GM12864 (cell line): ENCODE measurements at regions not wholly inside any gene's neighbourhood (a gene's known extent, or its start where the extent isn't known, plus 50 kb on each side); places are given as distances from the start of the nearest gene placed in this dataset.
"Not testable (repeated sequence)": the region's sequence is repeated elsewhere in the genome, so short reads cannot be mapped to it uniquely, and the experiment has no call there.

ENCODE experiments used
- DNase-seq: peaks from one replicate; pipeline ENCODE4 v3.0.0-alpha.2; 2011; ENCODE audit warnings: low read depth
- H3K4me3 ChIP-seq: 2 replicates; pipeline ENCODE4 v1.5.1; 2011; ENCODE audit warnings: mild to moderate bottlenecking, low read depth, low read length, control low read depth
- CTCF ChIP-seq: IDR thresholded peaks from 2 replicates; pipeline ENCODE4 v1.5.1; 2011; ENCODE audit warnings: low read depth, mild to moderate bottlenecking, moderate library complexity, low read length, control low read depth, inconsistent platforms; ENCODE audit errors: missing control alignments

- H3K4me3 ChIP-seq, result no peak overlapping the region
- DNase-seq, result no peak
- TF ChIP-seq CTCF, result no peak
Observed at GRCh38 chr2:149765003-149765402, 177.4 kb upstream of the MMADHC start.

GRCh38 chr2:149763358-149763757 lies 175.8 kb upstream of the MMADHC start:
- no peak for TF ChIP-seq CTCF
- no peak overlapping the region for H3K4me3 ChIP-seq
- DNase-seq, result no peak

GRCh38 chr2:149761611-149762010 lies 174.0 kb upstream of the MMADHC start:
- DNase-seq, result no peak
- no peak for TF ChIP-seq CTCF
- H3K4me3 ChIP-seq, result no peak overlapping the region

GRCh38 chr2:149759382-149759781 lies 171.8 kb upstream of the MMADHC start:
- not testable (repeated sequence) for H3K4me3 ChIP-seq, DNase-seq

- H3K4me3 ChIP-seq, DNase-seq: not testable (repeated sequence)
Observed at GRCh38 chr2:149754722-149755121, 167.1 kb upstream of the MMADHC start.

GRCh38 chr2:149747456-149747855 lies 159.9 kb upstream of the MMADHC start:
- no peak overlapping the region for H3K4me3 ChIP-seq
- no peak for DNase-seq
- no peak for TF ChIP-seq CTCF

- no peak for TF ChIP-seq CTCF
- H3K4me3 ChIP-seq, result no peak overlapping the region
- DNase-seq, result no peak
Observed at GRCh38 chr2:149745396-149746230, 158.0 kb upstream of the MMADHC start.

- DNase-seq, result no peak
- H3K4me3 ChIP-seq, result no peak overlapping the region
- no peak for TF ChIP-seq CTCF
Observed at GRCh38 chr2:149744865-149745264, 157.3 kb upstream of the MMADHC start.
